ENCODE measurements at regions not wholly inside any gene's neighbourhood (a gene's known extent, or its start where the extent isn't known, plus 50 kb on each side); places are given as distances from the start of the nearest gene placed in this dataset.

DNA sequence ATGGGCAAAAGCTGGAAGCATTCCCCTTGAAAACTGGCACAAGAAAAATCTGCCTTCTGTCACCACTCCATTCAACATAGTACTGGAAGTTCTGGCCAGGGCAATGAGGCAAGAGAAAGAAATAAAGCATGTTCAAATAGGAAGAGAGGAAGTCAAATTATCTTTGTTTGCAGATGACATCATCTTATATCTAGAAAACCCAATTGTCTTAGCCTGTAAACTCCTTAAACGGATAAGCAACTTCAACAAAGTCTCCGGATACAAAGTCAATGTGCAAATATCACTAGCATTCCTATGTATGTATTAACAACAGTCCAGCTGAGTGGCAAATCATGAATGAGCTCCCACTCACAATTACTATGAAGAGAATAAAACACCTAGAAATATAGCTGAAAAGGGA lies 1579.3 kb downstream of the SUCLG1 start:
- TF ChIP-seq, protein P1, sequence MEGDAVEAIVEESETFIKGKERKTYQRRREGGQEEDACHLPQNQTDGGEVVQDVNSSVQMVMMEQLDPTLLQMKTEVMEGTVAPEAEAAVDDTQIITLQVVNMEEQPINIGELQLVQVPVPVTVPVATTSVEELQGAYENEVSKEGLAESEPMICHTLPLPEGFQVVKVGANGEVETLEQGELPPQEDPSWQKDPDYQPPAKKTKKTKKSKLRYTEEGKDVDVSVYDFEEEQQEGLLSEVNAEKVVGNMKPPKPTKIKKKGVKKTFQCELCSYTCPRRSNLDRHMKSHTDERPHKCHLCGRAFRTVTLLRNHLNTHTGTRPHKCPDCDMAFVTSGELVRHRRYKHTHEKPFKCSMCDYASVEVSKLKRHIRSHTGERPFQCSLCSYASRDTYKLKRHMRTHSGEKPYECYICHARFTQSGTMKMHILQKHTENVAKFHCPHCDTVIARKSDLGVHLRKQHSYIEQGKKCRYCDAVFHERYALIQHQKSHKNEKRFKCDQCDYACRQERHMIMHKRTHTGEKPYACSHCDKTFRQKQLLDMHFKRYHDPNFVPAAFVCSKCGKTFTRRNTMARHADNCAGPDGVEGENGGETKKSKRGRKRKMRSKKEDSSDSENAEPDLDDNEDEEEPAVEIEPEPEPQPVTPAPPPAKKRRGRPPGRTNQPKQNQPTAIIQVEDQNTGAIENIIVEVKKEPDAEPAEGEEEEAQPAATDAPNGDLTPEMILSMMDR (conservative IDR thresholded peaks at IDR 0.05; ENCODE audit: low read length): no peak
- TF ChIP-seq EZH2phosphoT487 (IDR thresholded peaks at IDR 0.05; ENCODE audit: borderline replicate concordance): no peak

All from Loucy (cell line).